ENCODE measurements at regions not wholly inside any gene's neighbourhood (a gene's known extent, or its start where the extent isn't known, plus 50 kb on each side); places are given as distances from the start of the nearest gene placed in this dataset.

DNA sequence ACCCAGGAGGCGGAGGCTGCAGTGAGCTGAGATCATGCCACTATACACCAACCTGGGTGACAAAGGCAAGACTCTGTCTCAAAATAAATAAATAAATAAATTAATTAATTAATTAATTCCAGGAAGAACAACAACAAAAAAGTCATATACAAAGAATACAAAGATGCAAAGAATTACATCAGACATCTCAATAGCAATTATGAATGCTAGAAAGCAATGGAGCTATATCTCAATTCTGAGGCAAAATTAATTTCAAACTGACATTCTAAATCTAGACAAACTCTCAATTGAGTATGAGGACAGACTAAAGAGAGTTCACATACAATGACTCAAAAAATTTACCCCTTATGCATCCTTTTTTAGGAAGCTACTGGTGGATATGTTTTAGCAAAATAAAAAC is 69.6 kb upstream of the CTNNB1 start:
- TF ChIP-seq EZH2 (IDR thresholded peaks at IDR 0.05; ENCODE audit: insufficient read depth, poor library complexity, severe bottlenecking), result no peak
- TF ChIP-seq EZH2phosphoT487 (IDR thresholded peaks at IDR 0.05; ENCODE audit: insufficient read depth, low read depth), result no peak
